Activated CD4-positive, alpha-beta memory T cell treated with anti-CD3 and anti-CD28 coated beads, Interleukin-2, amount 10 ng/mL, durations not matched to agents 7 days and 5 days (primary cell): ENCODE measurements at regions not wholly inside any gene's neighbourhood (a gene's known extent, or its start where the extent isn't known, plus 50 kb on each side); places are given as distances from the start of the nearest gene placed in this dataset.
"Not testable (repeated sequence)": the region's sequence is repeated elsewhere in the genome, so short reads cannot be mapped to it uniquely, and the experiment has no call there.

Source experiments
- CTCF ChIA-PET: fragments of 350-600 bp; sonication (Branson Sonifier 250); formaldehyde crosslinking; loops from one replicate; lab custom pipeline; 2021; ENCODE audit warnings: antibody characterized with exemption, inconsistent platforms; lab: Charles Lee
- POLR2A ChIA-PET: fragments of 350-600 bp; sonication (Branson Sonifier 250); formaldehyde crosslinking; loops from one replicate; lab custom pipeline; 2021; ENCODE audit warnings: antibody characterized with exemption; lab: Charles Lee
- DNase-seq: peaks from one replicate; pipeline ENCODE4 v3.0.0-alpha.2; 2020
- H3K27ac Mint-ChIP-seq: one replicate; pipeline ENCODE4 v1.8.0; 2021; ENCODE audit warnings: mild to moderate bottlenecking, mixed read lengths
- H3K27me3 Mint-ChIP-seq: one replicate; pipeline ENCODE4 v1.8.0; 2021; ENCODE audit warnings: mixed read lengths
- H3K36me3 Mint-ChIP-seq: one replicate; pipeline ENCODE4 v1.8.0; 2021; ENCODE audit warnings: low read depth, mixed read lengths
- H3K4me1 Mint-ChIP-seq: one replicate; pipeline ENCODE4 v1.8.0; 2021; ENCODE audit warnings: mixed read lengths
- H3K4me3 Mint-ChIP-seq: one replicate; pipeline ENCODE4 v1.8.0; 2021; ENCODE audit warnings: mild to moderate bottlenecking, mixed read lengths
- H3K9me3 Mint-ChIP-seq: one replicate; pipeline ENCODE4 v1.8.0; 2021; ENCODE audit warnings: mixed read lengths

GRCh38 chr2:133859578-133859977 is 291.3 kb upstream of the NCKAP5 start:
- no peak for DNase-seq
- Mint-ChIP-seq H3K4me1 (no peaks in the 10 kb centered on the region), H3K36me3 (no peaks in the 10 kb centered on the region), H3K4me3 (no peak overlapping the region), H3K9me3 (no peaks in the 10 kb centered on the region), H3K27me3 (no peaks in the 10 kb centered on the region), H3K27ac (no peak overlapping the region)
- POLR2A ChIA-PET: no interaction called here
- CTCF ChIA-PET: interaction anchor here (3.8 kb wide), 1 partner anchor 15 kb away, joined by 15 read pairs; no protein-coding TSS in a partner anchor

GRCh38 chr2:133862400-133862977 is 294.2 kb upstream of the NCKAP5 start:
- DNase-seq: no peak
- no peaks in the 10 kb centered on the region for H3K27me3 Mint-ChIP-seq
- no peak overlapping the region for H3K27ac Mint-ChIP-seq
- H3K9me3 Mint-ChIP-seq: no peaks in the 10 kb centered on the region
- CTCF ChIA-PET: no interaction called here
- H3K36me3 Mint-ChIP-seq: no peaks in the 10 kb centered on the region
- POLR2A ChIA-PET: no interaction called here
- no peak overlapping the region for H3K4me3 Mint-ChIP-seq
- no peaks in the 10 kb centered on the region for H3K4me1 Mint-ChIP-seq

GRCh38 chr2:133863106-133863800 is 295.0 kb upstream of the NCKAP5 start:
- DNase-seq: no peak
- H3K4me3 Mint-ChIP-seq: no peak overlapping the region
- no peaks in the 10 kb centered on the region for H3K9me3 Mint-ChIP-seq
- ChIA-PET CTCF (no interaction called here), POLR2A (interaction anchor here (0.6 kb wide), 1 partner anchor 240 kb away, joined by 3 read pairs; no protein-coding TSS in a partner anchor)
- peaks cover 6% of the 10 kb centered on the region for H3K27me3 Mint-ChIP-seq
- H3K27ac Mint-ChIP-seq: no peak overlapping the region
- H3K36me3 Mint-ChIP-seq: no peaks in the 10 kb centered on the region
- no peaks in the 10 kb centered on the region for H3K4me1 Mint-ChIP-seq

GRCh38 chr2:133865141-133865540 is 296.9 kb upstream of the NCKAP5 start:
- Mint-ChIP-seq H3K27me3 (peaks cover 13% of the 10 kb centered on the region), H3K9me3 (no peaks in the 10 kb centered on the region), H3K4me3 (no peak overlapping the region), H3K4me1 (no peaks in the 10 kb centered on the region), H3K36me3 (no peaks in the 10 kb centered on the region), H3K27ac (no peak overlapping the region)
- POLR2A ChIA-PET: no interaction called here
- DNase-seq: no peak
- CTCF ChIA-PET: no interaction called here

- CTCF ChIA-PET: interaction anchor here (1.2 to 1.8 kb wide), 2 partner anchors 20 to 23 kb away, joined by 5 read pairs; no protein-coding TSS in a partner anchor
- DNase-seq: no peak
- no peak overlapping the region for H3K27ac Mint-ChIP-seq
- H3K4me3 Mint-ChIP-seq: no peak overlapping the region
- no peaks in the 10 kb centered on the region for H3K36me3 Mint-ChIP-seq
- no peaks in the 10 kb centered on the region for H3K4me1 Mint-ChIP-seq
- no peaks in the 10 kb centered on the region for H3K9me3 Mint-ChIP-seq
- POLR2A ChIA-PET: no interaction called here
- peaks cover 13% of the 10 kb centered on the region for H3K27me3 Mint-ChIP-seq
Measured at GRCh38 chr2:133867166-133867565, 298.9 kb upstream of the NCKAP5 start.

GRCh38 chr2:133871545-133872209 is 303.4 kb upstream of the NCKAP5 start:
- H3K4me3 Mint-ChIP-seq: no peak overlapping the region
- ChIA-PET CTCF (interaction anchor here (1.6 kb wide), 1 partner anchor 16 kb away, joined by 3 read pairs; no protein-coding TSS in a partner anchor), POLR2A (no interaction called here)
- H3K27ac Mint-ChIP-seq: no peak overlapping the region
- H3K36me3 Mint-ChIP-seq: no peaks in the 10 kb centered on the region
- peaks cover 28% of the 10 kb centered on the region for H3K27me3 Mint-ChIP-seq
- no peaks in the 10 kb centered on the region for H3K4me1 Mint-ChIP-seq
- DNase-seq: no peak
- H3K9me3 Mint-ChIP-seq: no peaks in the 10 kb centered on the region

GRCh38 chr2:133878326-133878725 is 310.1 kb upstream of the NCKAP5 start:
- H3K4me1 Mint-ChIP-seq: no peaks in the 10 kb centered on the region
- POLR2A ChIA-PET: no interaction called here
- no peak overlapping the region for H3K27ac Mint-ChIP-seq
- peaks cover 35% of the 10 kb centered on the region for H3K27me3 Mint-ChIP-seq
- H3K9me3 Mint-ChIP-seq: no peaks in the 10 kb centered on the region
- DNase-seq: no peak
- CTCF ChIA-PET: no interaction called here
- H3K36me3 Mint-ChIP-seq: no peaks in the 10 kb centered on the region
- no peak overlapping the region for H3K4me3 Mint-ChIP-seq

GRCh38 chr2:133879703-133880102 is 311.4 kb upstream of the NCKAP5 start:
- no peak overlapping the region for H3K4me3 Mint-ChIP-seq
- POLR2A ChIA-PET: no interaction called here
- no peaks in the 10 kb centered on the region for H3K9me3 Mint-ChIP-seq
- no peak overlapping the region for H3K27ac Mint-ChIP-seq
- no peak for DNase-seq
- CTCF ChIA-PET: interaction anchor here (0.7 to 1.6 kb wide), 2 partner anchors 35 to 572 kb away, joined by 3 to 4 read pairs; no protein-coding TSS in a partner anchor
- H3K4me1 Mint-ChIP-seq: no peaks in the 10 kb centered on the region
- peaks cover 35% of the 10 kb centered on the region for H3K27me3 Mint-ChIP-seq
- no peaks in the 10 kb centered on the region for H3K36me3 Mint-ChIP-seq

- POLR2A ChIA-PET, H3K36me3 Mint-ChIP-seq, H3K9me3 Mint-ChIP-seq, H3K27ac Mint-ChIP-seq, H3K4me3 Mint-ChIP-seq, DNase-seq, H3K4me1 Mint-ChIP-seq: not testable (repeated sequence)
- H3K27me3 Mint-ChIP-seq: peaks cover 21% of the 10 kb centered on the region
- CTCF ChIA-PET: interaction anchor here (5.7 kb wide), 1 partner anchor 529 kb away, joined by 38 read pairs; no protein-coding TSS in a partner anchor
Measured at GRCh38 chr2:133882159-133882558, 313.9 kb upstream of the NCKAP5 start.

GRCh38 chr2:133884739-133885381 is 316.6 kb upstream of the NCKAP5 start:
- ChIA-PET CTCF (interaction anchor here (0.6 to 5.7 kb wide), 5 partner anchors 41 to 955 kb away, joined by 3 to 38 read pairs (median 4); no protein-coding TSS in a partner anchor), POLR2A (no interaction called here)

GRCh38 chr2:133885847-133886246 is 317.6 kb upstream of the NCKAP5 start:
- DNase-seq: no peak
- H3K27me3 Mint-ChIP-seq: peaks cover 10% of the 10 kb centered on the region
- H3K4me1 Mint-ChIP-seq: no peaks in the 10 kb centered on the region
- H3K9me3 Mint-ChIP-seq: no peaks in the 10 kb centered on the region
- H3K4me3 Mint-ChIP-seq: no peak overlapping the region
- ChIA-PET POLR2A (no interaction called here), CTCF (interaction anchor here (1.2 to 5.7 kb wide), 4 partner anchors 233 to 565 kb away, joined by 4 to 38 read pairs (median 9); no protein-coding TSS in a partner anchor)
- H3K36me3 Mint-ChIP-seq: no peaks in the 10 kb centered on the region
- no peak overlapping the region for H3K27ac Mint-ChIP-seq

More at GRCh38 chr2:133884739-133885381, 316.6 kb upstream of the NCKAP5 start:
- Mint-ChIP-seq H3K36me3 (no peaks in the 10 kb centered on the region), H3K9me3 (no peaks in the 10 kb centered on the region), H3K27ac (no peak overlapping the region), H3K27me3 (peaks cover 12% of the 10 kb centered on the region), H3K4me1 (no peaks in the 10 kb centered on the region), H3K4me3 (no peak overlapping the region)
- no peak for DNase-seq

- POLR2A ChIA-PET: no interaction called here
- CTCF ChIA-PET: interaction anchor here (0.7 to 5.7 kb wide), 7 partner anchors 15 to 564 kb away, joined by 3 to 38 read pairs (median 5); no protein-coding TSS in a partner anchor
- Mint-ChIP-seq H3K9me3 (no peaks in the 10 kb centered on the region), H3K4me1 (no peaks in the 10 kb centered on the region), H3K4me3 (no peak overlapping the region), H3K27ac (no peak overlapping the region), H3K36me3 (no peaks in the 10 kb centered on the region), H3K27me3 (peaks cover 2% of the 10 kb centered on the region)
- DNase-seq: peak; percentile 48
Measured at GRCh38 chr2:133886735-133887675, 318.7 kb upstream of the NCKAP5 start.
